ENCODE measurements at regions not wholly inside any gene's neighbourhood (a gene's known extent, or its start where the extent isn't known, plus 50 kb on each side); places are given as distances from the start of the nearest gene placed in this dataset.

- TF ChIP-seq AFF4 (CRISPR knock-in tag; IDR thresholded peaks at IDR 0.05) (no peak), ZNF543 (CRISPR knock-in tag; IDR thresholded peaks at IDR 0.05) (no peak), NR2F2 (IDR thresholded peaks at IDR 0.05; ENCODE audit: borderline replicate concordance, low read depth) (no peak), ZNF431 (CRISPR knock-in tag; IDR thresholded peaks at IDR 0.05; ENCODE audit: borderline replicate concordance, low read depth) (no peak), SRY (CRISPR knock-in tag; IDR thresholded peaks at IDR 0.05) (no peak), ZXDC (CRISPR knock-in tag; IDR thresholded peaks at IDR 0.05) (no peak), THRA (CRISPR knock-in tag; IDR thresholded peaks at IDR 0.05; ENCODE audit: borderline replicate concordance) (no peak)
These were observed 80.4 kb downstream of the ABCC12 start (continued) for GRCh38 chr16:48075398-48075797.
